GM12892 (cell line): ENCODE measurements at regions not wholly inside any gene's neighbourhood (a gene's known extent, or its start where the extent isn't known, plus 50 kb on each side); places are given as distances from the start of the nearest gene placed in this dataset.

Source experiments
- POLR2AphosphoS5 ChIP-seq: IDR thresholded peaks from 2 replicates; pipeline ENCODE4 v1.6.1; 2011; ENCODE audit warnings: low read depth, low read length, control low read depth
- TAF1 ChIP-seq: IDR thresholded peaks from 2 replicates; pipeline ENCODE4 v1.6.1; 2011; ENCODE audit warnings: low read depth, mild to moderate bottlenecking, control low read depth, low read length, borderline replicate concordance

GRCh38 chr7:12508005-12508404 lies 62.5 kb upstream of the SCIN start:
- TF ChIP-seq TAF1: no peak
- TF ChIP-seq POLR2AphosphoS5: no peak
